Parathyroid adenoma (tissue), 2 donors: ENCODE measurements at regions not wholly inside any gene's neighbourhood (a gene's known extent, or its start where the extent isn't known, plus 50 kb on each side); places are given as distances from the start of the nearest gene placed in this dataset.
"Not testable (repeated sequence)": the region's sequence is repeated elsewhere in the genome, so short reads cannot be mapped to it uniquely, and the experiment has no call there.

Source experiments
- H2AFZ ChIP-seq: fragments of 300-600 bp; sonication (generic); one replicate; pipeline ENCODE4 v1.7.0; 2017; ENCODE audit warnings: antibody characterized with exemption, mild to moderate bottlenecking
- H3K27ac ChIP-seq: fragments of 300-600 bp; sonication (generic); one replicate; pipeline ENCODE4 v1.7.0; 2017
- H3K27me3 ChIP-seq: fragments of 300-600 bp; sonication (generic); one replicate; pipeline ENCODE4 v1.7.0; 2017; ENCODE audit warnings: low read length; ENCODE audit not compliant: control insufficient read depth, insufficient read depth
- H3K36me3 ChIP-seq: fragments of 300-600 bp; sonication (generic); one replicate; pipeline ENCODE4 v1.7.0; 2017; ENCODE audit warnings: low read length; ENCODE audit not compliant: control insufficient read depth, insufficient read depth
- H3K4me1 ChIP-seq: fragments of 300-600 bp; sonication (generic); one replicate; pipeline ENCODE4 v1.7.0; 2017; ENCODE audit warnings: control low read depth
- H3K4me2 ChIP-seq: fragments of 300-600 bp; sonication (generic); one replicate; pipeline ENCODE4 v1.7.0; 2017; ENCODE audit warnings: low read length
- H3K4me3 ChIP-seq: fragments of 300-600 bp; sonication (generic); one replicate; pipeline ENCODE4 v1.7.0; 2017; ENCODE audit warnings: low read depth, low read length
- H3K79me2 ChIP-seq: fragments of 300-600 bp; sonication (generic); one replicate; pipeline ENCODE4 v1.7.0; 2017; ENCODE audit warnings: control low read depth
- H3K9ac ChIP-seq: fragments of 300-600 bp; sonication (generic); one replicate; pipeline ENCODE4 v1.7.0; 2017; ENCODE audit warnings: mild to moderate bottlenecking
- H3K9me3 ChIP-seq: fragments of 300-600 bp; sonication (generic); one replicate; pipeline ENCODE4 v1.7.0; 2017; ENCODE audit warnings: low read length; ENCODE audit not compliant: control insufficient read depth
- CTCF ChIP-seq: fragments of 300-600 bp; sonication (generic); IDR thresholded peaks from one replicate; pipeline ENCODE4 v1.7.0; 2017; ENCODE audit warnings: antibody characterized with exemption, mild to moderate bottlenecking
- donor health status: primary hyperparathyroidism.

- H3K9ac ChIP-seq = no peak overlapping the region
- no peak overlapping the region for H3K4me2 ChIP-seq
- no peak for TF ChIP-seq CTCF
- H3K36me3 ChIP-seq = no peaks in the 10 kb centered on the region
- no peak overlapping the region for H2AFZ ChIP-seq
- no peak overlapping the region for H3K4me3 ChIP-seq
- no peaks in the 10 kb centered on the region for H3K9me3 ChIP-seq
- H3K79me2 ChIP-seq = no peaks in the 10 kb centered on the region
- H3K27me3 ChIP-seq = no peaks in the 10 kb centered on the region
- H3K27ac ChIP-seq = no peak overlapping the region
- no peaks in the 10 kb centered on the region for H3K4me1 ChIP-seq
Observed at GRCh38 chr4:77360451-77360850, 203.4 kb downstream of the CCNG2 start.

GRCh38 chr4:77366876-77367275 lies 209.9 kb downstream of the CCNG2 start:
- H3K9me3 ChIP-seq, H3K9ac ChIP-seq, H3K4me1 ChIP-seq, H3K4me2 ChIP-seq, H3K36me3 ChIP-seq, H3K27me3 ChIP-seq, H3K79me2 ChIP-seq, H3K27ac ChIP-seq, H2AFZ ChIP-seq, H3K4me3 ChIP-seq: not testable (repeated sequence)

GRCh38 chr4:77367638-77368037 lies 210.6 kb downstream of the CCNG2 start:
- Histone ChIP-seq H3K4me3 (no peak overlapping the region), H3K4me1 (no peaks in the 10 kb centered on the region), H3K4me2 (no peak overlapping the region), H3K27ac (no peak overlapping the region), H3K79me2 (no peaks in the 10 kb centered on the region), H3K9ac (no peak overlapping the region), H3K9me3 (no peaks in the 10 kb centered on the region), H3K27me3 (no peaks in the 10 kb centered on the region), H2AFZ (no peak overlapping the region), H3K36me3 (no peaks in the 10 kb centered on the region)
- no peak for TF ChIP-seq CTCF

GRCh38 chr4:77372375-77372774 lies 215.4 kb downstream of the CCNG2 start:
- no peak overlapping the region for H2AFZ ChIP-seq
- H3K79me2 ChIP-seq = no peaks in the 10 kb centered on the region
- no peaks in the 10 kb centered on the region for H3K27me3 ChIP-seq
- no peak overlapping the region for H3K27ac ChIP-seq
- H3K9me3 ChIP-seq = no peaks in the 10 kb centered on the region
- H3K4me1 ChIP-seq = no peaks in the 10 kb centered on the region
- H3K9ac ChIP-seq = no peak overlapping the region
- H3K4me2 ChIP-seq = no peak overlapping the region
- no peak overlapping the region for H3K4me3 ChIP-seq
- H3K36me3 ChIP-seq = no peaks in the 10 kb centered on the region
- no peak for TF ChIP-seq CTCF

- no peaks in the 10 kb centered on the region for H3K79me2 ChIP-seq
- no peak for TF ChIP-seq CTCF
- H3K27ac ChIP-seq = no peak overlapping the region
- no peaks in the 10 kb centered on the region for H3K36me3 ChIP-seq
- no peak overlapping the region for H3K4me2 ChIP-seq
- H3K27me3 ChIP-seq = no peaks in the 10 kb centered on the region
- no peak overlapping the region for H3K9ac ChIP-seq
- no peak overlapping the region for H2AFZ ChIP-seq
- no peaks in the 10 kb centered on the region for H3K9me3 ChIP-seq
- no peak overlapping the region for H3K4me3 ChIP-seq
- H3K4me1 ChIP-seq = no peaks in the 10 kb centered on the region
Observed at GRCh38 chr4:77375866-77376607, 219.0 kb downstream of the CCNG2 start.
